HEK293 (cell line): ENCODE measurements at regions not wholly inside any gene's neighbourhood (a gene's known extent, or its start where the extent isn't known, plus 50 kb on each side); places are given as distances from the start of the nearest gene placed in this dataset.

Experiments
- SP7 ChIP-seq: fragments of 450-650 bp; formaldehyde crosslinking; IDR thresholded peaks from 2 replicates; pipeline ENCODE4 v1.5.1; 2016; ENCODE audit warnings: missing biosample characterization, missing genetic modification characterization
- YY1 ChIP-seq: fragments of 450-650 bp; formaldehyde crosslinking; IDR thresholded peaks from 2 replicates; pipeline ENCODE4 v1.5.1; 2018; ENCODE audit warnings: missing biosample characterization, missing genetic modification characterization
- ZBTB17 ChIP-seq: fragments of 450-650 bp; formaldehyde crosslinking; IDR thresholded peaks from 2 replicates; pipeline ENCODE4 v1.5.1; 2016; ENCODE audit warnings: missing biosample characterization, missing genetic modification characterization
- ZNF10 ChIP-seq: fragments of 450-650 bp; formaldehyde crosslinking; IDR thresholded peaks from 2 replicates; pipeline ENCODE4 v1.5.1; 2017; ENCODE audit warnings: missing biosample characterization, missing genetic modification characterization
- ZNF138 ChIP-seq: fragments of 450-650 bp; formaldehyde crosslinking; IDR thresholded peaks from 2 replicates; pipeline ENCODE4 v1.5.1; 2016; ENCODE audit warnings: missing biosample characterization, missing genetic modification characterization, borderline replicate concordance
- ZNF239 ChIP-seq: fragments of 450-650 bp; formaldehyde crosslinking; IDR thresholded peaks from 2 replicates; pipeline ENCODE4 v1.5.1; 2016; ENCODE audit warnings: missing biosample characterization, missing genetic modification characterization
- ZNF473 ChIP-seq: fragments of 450-650 bp; formaldehyde crosslinking; IDR thresholded peaks from 2 replicates; pipeline ENCODE4 v1.5.1; 2017; ENCODE audit warnings: missing biosample characterization, missing genetic modification characterization
- ZNF571 ChIP-seq: fragments of 450-650 bp; formaldehyde crosslinking; IDR thresholded peaks from 2 replicates; pipeline ENCODE4 v1.5.0; 2017; ENCODE audit warnings: missing biosample characterization, missing genetic modification characterization
- ZNF670 ChIP-seq: fragments of 450-650 bp; formaldehyde crosslinking; IDR thresholded peaks from 2 replicates; pipeline ENCODE4 v1.5.1; 2016; ENCODE audit warnings: missing biosample characterization, missing genetic modification characterization, low read depth
- ZSCAN30 ChIP-seq: fragments of 450-650 bp; IDR thresholded peaks from 2 replicates; pipeline ENCODE4 v1.5.1; 2018; ENCODE audit warnings: missing biosample characterization, mild to moderate bottlenecking, missing genetic modification characterization, moderate library complexity
- TF ChIP-seq, protein P1 (sequence below): fragments of 450-650 bp; formaldehyde crosslinking; IDR thresholded peaks from 2 replicates; pipeline ENCODE4 v1.5.1; 2016; ENCODE audit warnings: missing biosample characterization, missing genetic modification characterization

DNA sequence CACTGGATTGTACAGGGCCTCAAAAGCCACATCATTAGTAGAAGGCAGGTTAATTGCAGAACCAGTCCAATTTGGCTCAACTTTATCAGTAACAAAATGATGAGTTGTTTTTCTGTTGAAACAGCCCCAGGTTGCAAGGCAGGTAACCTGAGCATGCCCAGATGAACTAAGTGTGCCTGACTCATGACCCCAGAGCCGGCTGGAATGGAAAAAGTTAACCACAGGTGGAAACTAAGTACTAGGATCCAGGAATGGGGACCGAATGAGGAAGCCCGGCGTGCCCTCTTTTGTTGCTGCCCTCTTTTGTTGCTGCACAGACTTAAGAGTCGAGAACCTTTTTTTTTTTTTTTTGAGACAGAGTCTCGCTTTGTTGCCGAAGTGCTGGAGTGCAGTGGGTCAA lies 79.5 kb upstream of the YWHAQ start:
- no peak for TF ChIP-seq ZNF138 (tag by site-specific recombination)
- TF ChIP-seq ZNF10 (tag by site-specific recombination) = no peak
- no peak for TF ChIP-seq ZNF571 (tag by site-specific recombination)
- no peak for TF ChIP-seq SP7 (tag by site-specific recombination)
- TF ChIP-seq ZNF670 (tag by site-specific recombination) = no peak
- no peak for TF ChIP-seq YY1 (tag by site-specific recombination)
- TF ChIP-seq ZSCAN30 (tag by site-specific recombination) = no peak
- TF ChIP-seq, protein P1, sequence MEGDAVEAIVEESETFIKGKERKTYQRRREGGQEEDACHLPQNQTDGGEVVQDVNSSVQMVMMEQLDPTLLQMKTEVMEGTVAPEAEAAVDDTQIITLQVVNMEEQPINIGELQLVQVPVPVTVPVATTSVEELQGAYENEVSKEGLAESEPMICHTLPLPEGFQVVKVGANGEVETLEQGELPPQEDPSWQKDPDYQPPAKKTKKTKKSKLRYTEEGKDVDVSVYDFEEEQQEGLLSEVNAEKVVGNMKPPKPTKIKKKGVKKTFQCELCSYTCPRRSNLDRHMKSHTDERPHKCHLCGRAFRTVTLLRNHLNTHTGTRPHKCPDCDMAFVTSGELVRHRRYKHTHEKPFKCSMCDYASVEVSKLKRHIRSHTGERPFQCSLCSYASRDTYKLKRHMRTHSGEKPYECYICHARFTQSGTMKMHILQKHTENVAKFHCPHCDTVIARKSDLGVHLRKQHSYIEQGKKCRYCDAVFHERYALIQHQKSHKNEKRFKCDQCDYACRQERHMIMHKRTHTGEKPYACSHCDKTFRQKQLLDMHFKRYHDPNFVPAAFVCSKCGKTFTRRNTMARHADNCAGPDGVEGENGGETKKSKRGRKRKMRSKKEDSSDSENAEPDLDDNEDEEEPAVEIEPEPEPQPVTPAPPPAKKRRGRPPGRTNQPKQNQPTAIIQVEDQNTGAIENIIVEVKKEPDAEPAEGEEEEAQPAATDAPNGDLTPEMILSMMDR (tag by site-specific recombination) = no peak
- no peak for TF ChIP-seq ZNF239 (tag by site-specific recombination)
- TF ChIP-seq ZBTB17 (tag by site-specific recombination) = no peak
- TF ChIP-seq ZNF473 = no peak
